ENCODE measurements at regions not wholly inside any gene's neighbourhood (a gene's known extent, or its start where the extent isn't known, plus 50 kb on each side); places are given as distances from the start of the nearest gene placed in this dataset.

- DNase-seq (ENCODE audit: low read depth), result no peak
Measured at GRCh38 chr4:45985038-45985437, 138.8 kb downstream of the GABRG1 start.

DNA sequence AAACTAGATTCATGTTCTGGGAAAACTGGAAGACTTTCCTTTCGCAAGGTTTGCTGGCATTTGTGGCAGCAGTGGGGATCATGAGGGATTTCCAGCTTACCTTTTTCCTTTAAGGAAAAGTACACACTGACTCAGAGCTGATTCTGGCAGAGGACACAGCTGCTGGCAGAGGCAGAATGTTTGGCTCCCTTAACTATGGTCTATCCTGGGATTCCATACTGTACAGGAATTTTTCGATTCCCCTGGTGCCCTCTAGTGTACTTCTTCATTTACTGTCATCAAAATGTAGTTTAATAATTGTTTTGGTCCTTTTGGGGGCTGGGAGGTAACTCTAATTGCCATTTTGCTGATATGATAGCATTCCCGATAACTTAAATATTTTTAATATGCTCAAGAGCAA lies 152.7 kb downstream of the GABRG1 start:
- no peak for DNase-seq (ENCODE audit: low read depth)

- DNase-seq (ENCODE audit: low read depth), result no peak
Measured at GRCh38 chr4:45957353-45957752, 166.5 kb downstream of the GABRG1 start.

DNA sequence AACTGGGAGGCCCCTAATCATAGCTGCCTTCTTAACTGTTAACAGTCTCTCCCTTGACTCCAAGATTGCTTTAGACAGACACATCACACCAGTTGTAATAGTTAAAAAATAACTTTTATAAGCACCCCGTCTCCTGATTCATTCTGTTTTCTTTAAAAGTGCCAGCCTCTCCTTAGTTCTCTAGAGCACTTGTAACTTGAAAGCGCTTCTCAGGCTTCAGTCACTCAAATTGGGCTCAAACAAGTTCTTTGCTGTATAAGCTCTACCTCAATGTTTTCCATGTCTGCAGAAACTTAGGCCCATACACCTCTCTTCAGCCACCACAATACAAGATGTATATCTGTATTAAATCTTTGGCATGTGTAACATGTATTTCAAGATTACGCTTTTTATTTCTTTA lies 169.6 kb downstream of the GABRG1 start:
- DNase-seq (ENCODE audit: low read depth), result no peak

- DNase-seq (ENCODE audit: low read depth), result no peak
Measured at GRCh38 chr4:45951153-45951552, 172.7 kb downstream of the GABRG1 start.

DNA sequence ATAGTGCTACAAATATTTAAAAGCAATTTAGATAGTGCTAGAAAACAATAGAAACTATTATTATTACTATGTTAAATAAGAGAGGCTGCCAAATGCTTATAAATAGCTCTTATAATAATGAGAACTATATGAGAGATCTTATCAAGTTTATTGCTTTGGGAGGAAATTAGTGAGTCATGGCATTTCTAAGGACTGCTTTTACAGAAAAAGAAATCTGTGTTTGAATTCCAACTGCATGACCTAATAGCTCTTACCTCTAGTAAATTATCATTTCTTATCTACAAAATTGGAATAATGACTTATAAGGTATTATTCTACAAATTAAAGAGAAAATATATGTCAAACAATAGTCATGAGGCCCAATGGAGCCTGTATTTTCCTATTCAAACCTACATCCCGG lies 177.2 kb downstream of the GABRG1 start:
- DNase-seq (ENCODE audit: low read depth), result no peak

GRCh38 chr4:45944000-45944399 lies 179.9 kb downstream of the GABRG1 start:
- no peak for DNase-seq (ENCODE audit: low read depth)

GRCh38 chr4:45939056-45939455 lies 184.8 kb downstream of the GABRG1 start:
- DNase-seq (ENCODE audit: low read depth), result no peak

DNA sequence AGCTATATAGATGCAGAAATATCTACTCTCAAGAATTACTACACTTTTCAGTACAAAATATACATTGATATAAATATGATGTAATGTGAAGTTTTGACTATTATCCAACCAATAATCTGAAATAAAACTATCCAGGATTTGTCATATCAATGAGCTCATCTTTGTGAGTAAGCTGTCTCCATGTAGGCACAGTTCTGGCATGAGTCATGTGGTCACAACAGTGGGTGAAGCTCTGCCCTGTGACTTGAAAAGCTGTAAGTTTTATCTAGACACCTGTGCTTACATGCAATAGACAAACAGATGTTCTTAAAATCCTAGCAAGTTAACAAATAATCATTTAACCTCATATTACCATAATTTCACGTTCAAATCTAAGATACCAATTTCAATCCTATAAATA lies 192.7 kb downstream of the GABRG1 start:
- no peak for DNase-seq (ENCODE audit: low read depth)

DNA sequence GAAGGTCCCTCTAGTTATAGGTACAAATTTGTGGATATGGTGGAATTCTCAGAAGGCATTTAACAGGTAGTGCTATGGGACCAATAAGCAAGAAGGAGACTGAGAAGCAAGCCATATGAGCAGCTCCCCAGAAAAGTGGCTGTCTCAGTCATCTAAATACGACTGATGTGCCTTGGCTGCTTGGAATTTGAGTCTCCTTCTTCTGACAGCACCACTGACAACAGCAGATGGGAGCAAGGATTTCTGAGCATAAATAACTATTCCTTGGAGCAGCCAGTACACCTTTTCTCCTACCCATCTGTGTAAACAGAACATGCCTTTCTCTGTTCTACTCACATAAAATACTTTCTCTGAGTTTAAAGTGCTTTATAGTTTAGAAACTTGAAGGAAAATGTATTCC lies 196.2 kb downstream of the GABRG1 start:
- DNase-seq (ENCODE audit: low read depth), result no peak

GRCh38 chr4:45925809-45926208 lies 198.0 kb downstream of the GABRG1 start:
- no peak for DNase-seq (ENCODE audit: low read depth)

GRCh38 chr4:45920861-45921260 lies 203.0 kb downstream of the GABRG1 start:
- DNase-seq (ENCODE audit: low read depth), result no peak

DNA sequence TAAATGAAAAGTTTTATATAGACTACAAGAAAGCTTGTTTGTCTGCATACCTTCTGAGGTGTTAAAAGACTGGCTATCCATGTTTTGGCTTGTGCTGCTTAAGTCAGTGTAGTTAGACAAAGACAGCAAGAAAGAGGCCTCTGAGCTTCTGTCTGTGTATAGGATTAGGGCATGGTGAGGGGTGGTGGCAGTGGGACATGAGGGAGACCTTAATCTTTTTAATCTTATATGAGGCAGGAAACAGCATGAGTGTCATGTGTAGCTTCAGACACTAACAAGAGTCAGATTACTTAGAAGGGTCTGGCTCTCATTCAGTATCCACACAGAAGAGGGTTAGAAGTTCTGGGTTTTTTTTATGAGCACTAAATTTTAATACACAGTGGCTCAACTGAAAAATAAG lies 213.3 kb downstream of the GABRG1 start:
- DNase-seq (ENCODE audit: low read depth), result no peak

- DNase-seq (ENCODE audit: low read depth), result no peak
Measured at GRCh38 chr4:45897946-45898585, 225.8 kb downstream of the GABRG1 start.

GRCh38 chr4:45883421-45883820 lies 240.4 kb downstream of the GABRG1 start:
- DNase-seq (ENCODE audit: low read depth), result no peak

- DNase-seq (ENCODE audit: low read depth), result no peak
Measured at GRCh38 chr4:45876235-45876890, 247.5 kb downstream of the GABRG1 start.

DNA sequence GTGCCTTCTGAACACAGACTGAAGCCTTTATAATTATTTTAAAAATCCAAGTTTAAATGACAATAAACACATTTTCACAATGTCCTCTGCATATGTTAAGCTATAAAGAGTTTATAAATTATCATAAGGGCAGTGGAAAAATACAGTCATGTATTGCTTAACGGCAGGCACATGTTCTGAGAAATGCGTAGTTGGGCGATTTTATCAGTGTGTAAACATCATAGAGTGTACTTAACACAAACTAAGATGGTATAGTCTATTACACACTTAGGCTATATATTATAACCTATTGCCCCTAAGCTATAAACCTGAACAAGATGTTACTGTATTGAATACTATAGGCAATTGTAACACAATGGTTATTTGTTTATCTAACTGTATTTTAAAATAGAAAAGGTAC lies 254.7 kb downstream of the GABRG1 start:
- no peak for DNase-seq (ENCODE audit: low read depth)

DNA sequence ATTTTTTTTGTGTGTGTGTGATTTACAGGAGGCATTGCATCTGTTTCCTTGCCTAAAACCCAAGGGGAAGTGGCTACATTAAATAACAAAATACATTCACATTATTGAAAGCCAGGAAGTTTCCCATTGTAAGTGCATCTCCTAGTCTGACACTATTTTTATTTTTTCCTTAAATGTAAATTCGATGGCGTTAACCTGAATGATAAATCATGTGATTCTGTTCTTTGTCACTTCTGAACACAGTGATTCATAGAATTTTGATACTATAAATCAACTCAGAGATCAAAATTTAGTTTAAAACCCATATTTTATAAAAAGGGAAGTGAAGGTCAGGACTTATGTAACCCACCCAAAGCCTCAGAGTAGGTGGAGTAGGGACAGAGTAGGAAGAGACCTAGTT lies 258.1 kb downstream of the GABRG1 start:
- DNase-seq (ENCODE audit: low read depth), result no peak

GRCh38 chr4:45855857-45856256 lies 268.0 kb downstream of the GABRG1 start:
- DNase-seq (ENCODE audit: low read depth), result no peak

DNA sequence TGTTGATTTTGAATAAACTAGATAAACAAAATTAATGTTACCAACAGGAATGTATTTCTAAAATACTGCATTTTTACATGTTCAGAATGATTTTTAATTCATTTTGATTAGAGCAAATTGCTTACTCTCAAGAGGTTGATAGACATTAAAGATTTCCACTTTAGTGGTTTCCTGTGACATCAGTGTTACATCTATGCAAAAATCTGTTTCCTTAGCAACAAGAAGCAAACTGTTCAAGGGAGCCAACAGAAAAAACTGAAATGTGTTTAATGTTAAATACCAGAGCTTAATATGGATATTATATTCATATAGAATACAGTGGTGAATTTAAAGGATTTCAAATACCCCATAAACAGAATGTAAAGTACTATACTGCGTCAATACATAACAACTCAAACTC lies 277.8 kb downstream of the GABRG1 start:
- no peak for DNase-seq (ENCODE audit: low read depth)

GRCh38 chr4:45841791-45842190 lies 282.1 kb downstream of the GABRG1 start:
- DNase-seq (ENCODE audit: low read depth), result no peak

DNA sequence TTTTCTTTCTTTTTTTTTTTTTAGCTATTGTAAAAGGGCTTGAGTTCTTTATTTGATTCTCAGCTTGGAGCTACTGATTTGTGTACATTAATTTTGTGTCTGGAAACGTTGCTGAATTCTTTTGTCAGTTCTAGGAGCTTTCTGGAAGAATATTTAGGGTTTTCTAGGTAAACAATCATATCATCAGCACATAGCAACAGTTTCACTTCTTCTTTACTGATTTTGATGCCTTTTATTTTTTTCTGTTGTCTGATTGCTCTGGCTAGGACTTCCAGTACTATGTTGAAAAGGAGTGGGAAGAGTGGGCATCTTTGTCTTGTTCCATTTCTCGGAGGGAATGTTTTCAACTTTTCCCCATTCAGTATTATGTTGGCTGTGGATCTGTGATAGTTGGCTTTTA lies 292.2 kb downstream of the GABRG1 start:
- no peak for DNase-seq (ENCODE audit: low read depth)

GRCh38 chr4:45803994-45804393 lies 319.9 kb downstream of the GABRG1 start:
- DNase-seq (ENCODE audit: low read depth), result no peak

- no peak for DNase-seq (ENCODE audit: low read depth)
Measured at GRCh38 chr4:45795135-45795534, 328.7 kb downstream of the GABRG1 start.
